Gastrocnemius medialis (tissue), 4 donors: ENCODE measurements at regions not wholly inside any gene's neighbourhood (a gene's known extent, or its start where the extent isn't known, plus 50 kb on each side); places are given as distances from the start of the nearest gene placed in this dataset.

Source experiments
- ATAC-seq, 2 donors: fragments of 150-250 bp; one replicate each; pipeline ENCODE4 v1.9.1; 2016
- DNase-seq, 2 donors: peaks; one replicate each; pipeline ENCODE4 v3.0.0-alpha.2; 2019
- H3K27ac ChIP-seq, 4 donors: fragments of 200-600 bp; sonication (generic); 1 replicate in 1 of 4; 2 replicates in 3 of 4; pipeline ENCODE4 v1.5.1; 2016 to 2018; ENCODE audit warnings: mild to moderate bottlenecking in 2 of 4, moderate library complexity in 1 of 4
- H3K27me3 ChIP-seq, 3 donors: fragments of 200-600 bp; sonication (generic) in 2 of 3; 1 replicate in 1 of 3; 2 replicates in 2 of 3; pipeline versions ENCODE4 v1.5.1 to v1.6.0; 2016 to 2019; ENCODE audit warnings: mild to moderate bottlenecking in 1 of 3, moderate library complexity in 1 of 3
- H3K36me3 ChIP-seq, 2 donors: fragments of 200-600 bp; sonication (generic) in 1 of 2; one replicate each; pipeline ENCODE4 v1.5.1; 2017 to 2018
- H3K4me1 ChIP-seq, 2 donors: fragments of 200-600 bp; sonication (generic) in 1 of 2; one replicate each; pipeline ENCODE4 v1.5.1; 2016 to 2017; ENCODE audit warnings: mild to moderate bottlenecking in 2 of 2
- H3K4me3 ChIP-seq, 4 donors: fragments of 200-600 bp; sonication (generic) in 3 of 4; 1 replicate in 1 of 4; 2 replicates in 3 of 4; pipeline ENCODE4 v1.5.1; 2016 to 2019; ENCODE audit warnings: mild to moderate bottlenecking in 2 of 4
- H3K9me3 ChIP-seq, 3 donors: fragments of 200-600 bp; sonication (generic) in 2 of 3; 1 replicate in 1 of 3; 2 replicates in 2 of 3; pipeline ENCODE4 v1.5.1; 2016 to 2019
- CTCF ChIP-seq, 5 experiments: fragments of 450-650 bp in 3 of 5; fragments of 200-600 bp in 2 of 5; sonication (generic) in 2 of 5; IDR thresholded peaks in 4 of 5; conservative IDR thresholded peaks in 1 of 5; 1 replicate in 4 of 5; 2 replicates in 1 of 5; pipeline ENCODE4 v1.5.1; 2016 to 2019; ENCODE audit warnings: antibody characterized with exemption in 5 of 5, mild to moderate bottlenecking in 3 of 5, moderate library complexity in 3 of 5
- POLR2A ChIP-seq, 2 donors: fragments of 450-650 bp; IDR thresholded peaks; one replicate each; pipeline ENCODE4 v1.6.1; 2017; ENCODE audit warnings: antibody characterized with exemption in 2 of 2, mild to moderate bottlenecking in 2 of 2, moderate library complexity in 2 of 2
- in situ Hi-C, 4 donors: fragments of 200-750 bp; cut with MboI; loops; one replicate each; pipeline versions ENCODE4 v1.15.0 to v1.8.0; 2017; ENCODE audit warnings: low sequenced_read_pairs in 4 of 4
- intact Hi-C: fragments of 100-400 bp; cut with DNase I; formaldehyde crosslinking; loops from one replicate; pipeline ENCODE4 v1.15.1; 2023; ENCODE audit warnings: low total_unique reads

GRCh38 chr2:150046211-150046610 is 441.3 kb downstream of the RND3 start:
- in situ Hi-C loops, result no loop called here
- no peak for DNase-seq
- Histone ChIP-seq H3K27ac (no peak overlapping the region), H3K27me3 (no peaks in the 10 kb centered on the region), H3K4me1 (no peaks in the 10 kb centered on the region), H3K4me3 (no peak overlapping the region), H3K36me3 (no peaks in the 10 kb centered on the region), H3K9me3 (no peaks in the 10 kb centered on the region)
- intact Hi-C loops, result no loop called here
- TF ChIP-seq POLR2A (IDR thresholded peaks at IDR 0.05), result no peak
- no peak for TF ChIP-seq CTCF (IDR thresholded peaks at IDR 0.05 in 4 of 5, conservative IDR thresholded peaks at IDR 0.05 in 1 of 5)
- ATAC-seq, result no peak

- DNase-seq (no peak), ATAC-seq (no peak)
- Histone ChIP-seq H3K36me3 (no peaks in the 10 kb centered on the region), H3K9me3 (no peaks in the 10 kb centered on the region), H3K4me3 (no peak overlapping the region), H3K4me1 (no peaks in the 10 kb centered on the region), H3K27ac (no peak overlapping the region), H3K27me3 (no peaks in the 10 kb centered on the region)
- intact Hi-C loops, result no loop called here
- no peak for TF ChIP-seq CTCF (IDR thresholded peaks at IDR 0.05 in 4 of 5, conservative IDR thresholded peaks at IDR 0.05 in 1 of 5)
- TF ChIP-seq POLR2A (IDR thresholded peaks at IDR 0.05), result no peak
- in situ Hi-C loops, result no loop called here
These were observed 441.9 kb downstream of the RND3 start for GRCh38 chr2:150045601-150046000.

- Histone ChIP-seq H3K4me1 (no peaks in the 10 kb centered on the region), H3K4me3 (no peak overlapping the region), H3K27me3 (no peaks in the 10 kb centered on the region), H3K36me3 (no peaks in the 10 kb centered on the region), H3K9me3 (no peaks in the 10 kb centered on the region), H3K27ac (no peak overlapping the region)
- intact Hi-C loops (no loop called here), in situ Hi-C loops (no loop called here)
- TF ChIP-seq CTCF (IDR thresholded peaks at IDR 0.05 in 4 of 5, conservative IDR thresholded peaks at IDR 0.05 in 1 of 5) (no peak), POLR2A (IDR thresholded peaks at IDR 0.05) (no peak)
- DNase-seq (no peak), ATAC-seq (no peak)
These were observed 444.3 kb downstream of the RND3 start for GRCh38 chr2:150043172-150043500.

GRCh38 chr2:150042500-150043171 is 444.8 kb downstream of the RND3 start:
- Histone ChIP-seq H3K36me3 (no peaks in the 10 kb centered on the region), H3K27ac (no peak overlapping the region), H3K27me3 (no peaks in the 10 kb centered on the region), H3K4me1 (no peaks in the 10 kb centered on the region), H3K4me3 (no peak overlapping the region), H3K9me3 (no peaks in the 10 kb centered on the region)
- TF ChIP-seq CTCF (IDR thresholded peaks at IDR 0.05 in 4 of 5, conservative IDR thresholded peaks at IDR 0.05 in 1 of 5) (no peak), POLR2A (IDR thresholded peaks at IDR 0.05) (no peak)
- ATAC-seq (no peak), DNase-seq (no peak)
- in situ Hi-C loops, result no loop called here
- intact Hi-C loops, result no loop called here
